ENCODE measurements at regions not wholly inside any gene's neighbourhood (a gene's known extent, or its start where the extent isn't known, plus 50 kb on each side); places are given as distances from the start of the nearest gene placed in this dataset.

DNA sequence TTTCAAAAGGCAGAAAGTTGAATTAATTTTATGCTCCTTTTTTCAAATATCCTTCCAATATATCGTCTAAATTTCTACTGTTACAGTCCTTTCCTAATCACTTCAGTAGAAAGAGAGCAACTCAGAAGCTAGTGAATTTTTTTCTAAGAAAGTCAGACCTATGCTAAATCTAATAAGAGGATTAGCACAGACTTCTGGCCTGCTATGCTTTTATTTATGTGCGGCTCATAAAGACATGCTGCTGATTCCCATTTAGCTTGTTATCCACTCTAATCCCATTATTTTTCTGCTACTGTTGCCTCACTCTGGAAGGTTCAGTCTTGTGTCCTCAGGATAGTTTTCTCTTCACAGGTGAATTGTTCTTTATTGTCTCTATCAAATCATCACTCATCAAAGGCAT, 473.5 kb upstream of the FAM241A start:
- TF ChIP-seq POLR2A (IDR thresholded peaks at IDR 0.05) = no peak
- TF ChIP-seq, protein P1, sequence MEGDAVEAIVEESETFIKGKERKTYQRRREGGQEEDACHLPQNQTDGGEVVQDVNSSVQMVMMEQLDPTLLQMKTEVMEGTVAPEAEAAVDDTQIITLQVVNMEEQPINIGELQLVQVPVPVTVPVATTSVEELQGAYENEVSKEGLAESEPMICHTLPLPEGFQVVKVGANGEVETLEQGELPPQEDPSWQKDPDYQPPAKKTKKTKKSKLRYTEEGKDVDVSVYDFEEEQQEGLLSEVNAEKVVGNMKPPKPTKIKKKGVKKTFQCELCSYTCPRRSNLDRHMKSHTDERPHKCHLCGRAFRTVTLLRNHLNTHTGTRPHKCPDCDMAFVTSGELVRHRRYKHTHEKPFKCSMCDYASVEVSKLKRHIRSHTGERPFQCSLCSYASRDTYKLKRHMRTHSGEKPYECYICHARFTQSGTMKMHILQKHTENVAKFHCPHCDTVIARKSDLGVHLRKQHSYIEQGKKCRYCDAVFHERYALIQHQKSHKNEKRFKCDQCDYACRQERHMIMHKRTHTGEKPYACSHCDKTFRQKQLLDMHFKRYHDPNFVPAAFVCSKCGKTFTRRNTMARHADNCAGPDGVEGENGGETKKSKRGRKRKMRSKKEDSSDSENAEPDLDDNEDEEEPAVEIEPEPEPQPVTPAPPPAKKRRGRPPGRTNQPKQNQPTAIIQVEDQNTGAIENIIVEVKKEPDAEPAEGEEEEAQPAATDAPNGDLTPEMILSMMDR (IDR thresholded peaks at IDR 0.05 in 4 of 5, conservative IDR thresholded peaks at IDR 0.05 in 1 of 5) = no peak
